Lung (tissue), 11 donors: ENCODE measurements at regions not wholly inside any gene's neighbourhood (a gene's known extent, or its start where the extent isn't known, plus 50 kb on each side); places are given as distances from the start of the nearest gene placed in this dataset.

Source experiments
- ATAC-seq: fragments of 200-7000 bp; cut with Tn5 transposase; one replicate; pipeline ENCODE4 v1.9.1; 2020; ENCODE audit warnings: moderate number of reproducible peaks; ENCODE audit not compliant: insufficient read depth, low FRiP score
- DNase-seq, 3 donors: peaks; one replicate each; pipeline ENCODE4 v3.0.0-alpha.2; 2013 to 2017
- H3K27ac ChIP-seq, 2 donors: one replicate each; pipeline ENCODE4 v1.5.1; 2013; ENCODE audit warnings: mild to moderate bottlenecking in 2 of 2, moderate library complexity in 2 of 2, control low read depth in 1 of 2, inconsistent platforms in 1 of 2, low read depth in 1 of 2, low read length in 1 of 2
- H3K27me3 ChIP-seq, 3 donors: one replicate each; pipeline ENCODE4 v1.5.1; 2013; ENCODE audit warnings: low read length in 2 of 3; ENCODE audit not compliant: control insufficient read depth in 3 of 3, insufficient read depth in 3 of 3
- H3K36me3 ChIP-seq, 4 donors: one replicate each; pipeline ENCODE4 v1.5.1; 2013; ENCODE audit warnings: low read length in 4 of 4, mild to moderate bottlenecking in 1 of 4, moderate library complexity in 1 of 4; ENCODE audit not compliant: control insufficient read depth in 4 of 4, insufficient read depth in 4 of 4
- H3K4me1 ChIP-seq, 5 donors: one replicate each; pipeline ENCODE4 v1.5.1; 2013; ENCODE audit warnings: low read length in 5 of 5, mild to moderate bottlenecking in 2 of 5, moderate library complexity in 1 of 5; ENCODE audit not compliant: control insufficient read depth in 5 of 5, insufficient read depth in 5 of 5
- H3K4me3 ChIP-seq: one replicate; pipeline ENCODE4 v1.5.1; 2013; ENCODE audit warnings: mild to moderate bottlenecking, control low read depth, moderate library complexity
- H3K9ac ChIP-seq, 2 donors: one replicate each; pipeline ENCODE4 v1.5.1; 2013; ENCODE audit warnings: low read length in 2 of 2, control low read depth in 1 of 2; ENCODE audit not compliant: insufficient read depth in 1 of 2
- H3K9me3 ChIP-seq, 4 donors: one replicate each; pipeline ENCODE4 v1.5.1; 2013; ENCODE audit warnings: low read length in 3 of 4, mild to moderate bottlenecking in 1 of 4, moderate library complexity in 1 of 4; ENCODE audit not compliant: control insufficient read depth in 4 of 4, insufficient read depth in 3 of 4
- WGBS, 2 donors: extraction: QIAGEN DNeasy Blood & Tissue Kit; methylation state at CpG; one replicate each; pipeline ENCODE4 v1.1.7; 2013; 5-methylcytosine and 5-hydroxymethylcytosine counted together
- TF ChIP-seq, protein P1 (sequence below): IDR thresholded peaks from 2 replicates; pipeline ENCODE4 v1.5.1; 2012; ENCODE audit warnings: mild to moderate bottlenecking; ENCODE audit errors: control extremely low read depth, extremely low read depth
- donor health status: control.
- donor health status: control.
- donor health status: Bipolar disorder and iron deficiency.
- donor health status: healthy.
- donor health status: DM: yes; HTN: yes; CAD: no.

DNA sequence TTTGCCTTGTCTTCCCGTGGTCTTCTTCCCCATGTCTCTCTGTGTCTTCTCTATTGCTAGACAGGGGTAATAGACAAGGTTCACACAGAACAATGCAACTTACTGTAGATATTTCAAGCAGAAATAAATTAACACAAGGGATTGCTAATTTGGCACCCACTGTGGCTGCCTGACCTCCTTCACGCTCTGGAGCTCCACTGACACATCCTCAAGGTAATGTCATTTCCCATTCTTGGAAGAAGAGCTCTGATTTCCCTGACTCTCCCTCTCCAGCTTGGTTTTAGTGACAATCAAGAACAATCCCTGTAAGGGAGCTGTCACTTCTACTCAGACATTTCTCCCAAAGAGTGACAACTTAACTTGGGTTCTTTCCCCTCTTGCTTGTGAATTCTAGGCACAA is 105.4 kb upstream of the NAP1L1 start:
- Histone ChIP-seq H3K4me1 (no peaks in the 10 kb centered on the region), H3K9ac (no peak overlapping the region), H3K9me3 (no peaks in the 10 kb centered on the region), H3K27ac (no peak overlapping the region), H3K27me3 (no peaks in the 10 kb centered on the region), H3K4me3 (no peak overlapping the region), H3K36me3 (no peaks in the 10 kb centered on the region)
- DNase-seq (no peak), ATAC-seq (no peak)
- 91 to 96% methylated on average over 2 of the region's 2 CpGs for WGBS, 2 donors
- TF ChIP-seq, protein P1, sequence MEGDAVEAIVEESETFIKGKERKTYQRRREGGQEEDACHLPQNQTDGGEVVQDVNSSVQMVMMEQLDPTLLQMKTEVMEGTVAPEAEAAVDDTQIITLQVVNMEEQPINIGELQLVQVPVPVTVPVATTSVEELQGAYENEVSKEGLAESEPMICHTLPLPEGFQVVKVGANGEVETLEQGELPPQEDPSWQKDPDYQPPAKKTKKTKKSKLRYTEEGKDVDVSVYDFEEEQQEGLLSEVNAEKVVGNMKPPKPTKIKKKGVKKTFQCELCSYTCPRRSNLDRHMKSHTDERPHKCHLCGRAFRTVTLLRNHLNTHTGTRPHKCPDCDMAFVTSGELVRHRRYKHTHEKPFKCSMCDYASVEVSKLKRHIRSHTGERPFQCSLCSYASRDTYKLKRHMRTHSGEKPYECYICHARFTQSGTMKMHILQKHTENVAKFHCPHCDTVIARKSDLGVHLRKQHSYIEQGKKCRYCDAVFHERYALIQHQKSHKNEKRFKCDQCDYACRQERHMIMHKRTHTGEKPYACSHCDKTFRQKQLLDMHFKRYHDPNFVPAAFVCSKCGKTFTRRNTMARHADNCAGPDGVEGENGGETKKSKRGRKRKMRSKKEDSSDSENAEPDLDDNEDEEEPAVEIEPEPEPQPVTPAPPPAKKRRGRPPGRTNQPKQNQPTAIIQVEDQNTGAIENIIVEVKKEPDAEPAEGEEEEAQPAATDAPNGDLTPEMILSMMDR = no peak

DNA sequence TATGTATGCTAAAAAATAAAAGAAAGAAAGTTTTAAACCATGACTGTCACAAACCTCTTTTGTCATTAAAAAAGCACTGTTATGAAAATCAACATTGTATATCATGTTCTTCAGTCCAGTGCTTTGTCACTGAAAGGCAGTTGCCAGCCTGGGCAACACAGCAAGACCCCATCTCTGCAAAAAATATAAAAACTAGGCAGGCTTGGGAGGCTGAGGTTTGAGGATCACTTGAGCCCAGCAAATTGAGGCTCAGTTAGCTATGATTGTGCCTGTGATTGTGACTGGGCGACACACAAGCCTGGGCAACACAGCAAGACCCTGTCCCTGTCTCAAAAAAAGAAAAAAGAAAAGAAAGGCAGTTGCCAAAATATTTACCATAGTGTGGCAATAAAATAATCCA is 102.7 kb upstream of the NAP1L1 start:
- no peak overlapping the region for H3K27ac ChIP-seq
- WGBS, 2 donors = 91 to 92% methylated on average over 1 of the region's 1 CpG

DNA sequence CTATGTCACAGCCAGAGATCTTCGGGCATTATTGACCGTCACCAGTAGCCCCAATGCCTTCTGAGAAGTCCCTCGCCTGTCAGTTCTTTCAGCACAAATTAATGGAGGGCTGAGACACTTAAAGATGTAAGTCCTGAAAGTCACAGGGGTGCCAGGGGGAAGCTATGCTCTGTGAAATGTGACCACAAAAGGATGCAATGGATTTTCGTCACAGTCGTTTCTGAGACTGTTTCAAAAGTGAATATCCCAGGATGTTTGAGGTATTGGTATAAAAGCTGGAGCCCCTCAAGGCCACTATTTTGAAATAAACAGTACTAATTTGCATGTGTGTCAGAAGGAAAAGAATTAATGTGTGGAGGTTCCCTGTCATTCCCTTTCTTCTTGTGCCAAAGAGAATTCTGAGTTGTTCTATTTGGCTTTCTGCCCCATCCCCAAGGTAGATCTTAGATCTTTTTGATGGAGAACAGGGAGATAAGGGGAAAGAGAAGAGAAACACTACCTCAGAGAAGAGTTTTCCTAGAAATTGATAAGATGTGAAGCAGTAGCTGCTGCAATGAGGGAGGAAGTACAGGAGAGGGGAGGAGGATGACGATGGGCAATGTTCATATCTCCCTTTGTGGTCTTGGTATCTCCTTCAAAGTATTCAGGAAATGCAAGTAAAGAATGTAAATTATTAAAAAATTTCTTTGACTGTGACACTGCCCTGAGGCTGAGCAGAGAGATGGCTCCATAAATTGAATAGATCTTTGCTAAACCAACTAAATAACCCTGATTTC is 101.8 kb upstream of the NAP1L1 start:
- TF ChIP-seq, protein P1 = no peak
- ATAC-seq = no peak
- DNase-seq = no peak
- 32 to 56% methylated on average over 6 of the region's 6 CpGs for WGBS, 2 donors
- Histone ChIP-seq H3K27me3 (no peaks in the 10 kb centered on the region), H3K9me3 (no peaks in the 10 kb centered on the region), H3K27ac (no peak overlapping the region), H3K4me1 (no peaks in the 10 kb centered on the region), H3K36me3 (no peaks in the 10 kb centered on the region), H3K4me3 (no peak overlapping the region), H3K9ac (no peak overlapping the region)

More for the DNA sequence above, 102.7 kb upstream of the NAP1L1 start:
- no peaks in the 10 kb centered on the region for H3K27me3 ChIP-seq
- no peaks in the 10 kb centered on the region for H3K4me1 ChIP-seq
- TF ChIP-seq, protein P1 = no peak
- no peaks in the 10 kb centered on the region for H3K9me3 ChIP-seq
- H3K36me3 ChIP-seq = no peaks in the 10 kb centered on the region
- no peak for DNase-seq
- no peak overlapping the region for H3K4me3 ChIP-seq
- no peak for ATAC-seq
- H3K9ac ChIP-seq = no peak overlapping the region
